GM12875 (cell line): ENCODE measurements at regions not wholly inside any gene's neighbourhood (a gene's known extent, or its start where the extent isn't known, plus 50 kb on each side); places are given as distances from the start of the nearest gene placed in this dataset.

Experiments
- H3K4me3 ChIP-seq: one replicate; pipeline ENCODE4 v1.5.1; 2011; ENCODE audit warnings: low read depth, low read length, control low read depth
- TF ChIP-seq, protein P1 (sequence below): IDR thresholded peaks from 2 replicates; pipeline ENCODE4 v1.5.1; 2011; ENCODE audit warnings: low read depth, mild to moderate bottlenecking, control low read depth, inconsistent platforms, low read length, moderate library complexity, borderline replicate concordance; ENCODE audit not compliant: insufficient read depth

DNA sequence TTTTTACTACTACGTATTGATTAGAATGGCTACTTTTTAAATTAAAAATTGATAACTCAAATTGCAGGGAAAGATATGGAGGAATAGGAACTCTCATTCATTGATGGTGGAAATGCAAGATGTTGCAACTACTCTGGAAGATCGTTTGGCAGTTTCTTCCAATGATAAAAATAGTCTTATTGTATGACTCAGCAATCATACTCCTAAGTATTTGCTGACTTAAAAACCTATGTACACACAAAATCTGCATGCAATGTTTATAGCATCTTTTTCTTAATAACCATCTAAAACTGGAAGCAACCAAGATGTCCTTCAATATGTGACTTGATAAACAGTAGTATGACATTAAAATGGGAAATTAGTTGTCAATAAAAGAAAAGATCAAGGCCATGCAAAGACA is 87.4 kb upstream of the LRRC3B start:
- no peak overlapping the region for H3K4me3 ChIP-seq
- TF ChIP-seq, protein P1, sequence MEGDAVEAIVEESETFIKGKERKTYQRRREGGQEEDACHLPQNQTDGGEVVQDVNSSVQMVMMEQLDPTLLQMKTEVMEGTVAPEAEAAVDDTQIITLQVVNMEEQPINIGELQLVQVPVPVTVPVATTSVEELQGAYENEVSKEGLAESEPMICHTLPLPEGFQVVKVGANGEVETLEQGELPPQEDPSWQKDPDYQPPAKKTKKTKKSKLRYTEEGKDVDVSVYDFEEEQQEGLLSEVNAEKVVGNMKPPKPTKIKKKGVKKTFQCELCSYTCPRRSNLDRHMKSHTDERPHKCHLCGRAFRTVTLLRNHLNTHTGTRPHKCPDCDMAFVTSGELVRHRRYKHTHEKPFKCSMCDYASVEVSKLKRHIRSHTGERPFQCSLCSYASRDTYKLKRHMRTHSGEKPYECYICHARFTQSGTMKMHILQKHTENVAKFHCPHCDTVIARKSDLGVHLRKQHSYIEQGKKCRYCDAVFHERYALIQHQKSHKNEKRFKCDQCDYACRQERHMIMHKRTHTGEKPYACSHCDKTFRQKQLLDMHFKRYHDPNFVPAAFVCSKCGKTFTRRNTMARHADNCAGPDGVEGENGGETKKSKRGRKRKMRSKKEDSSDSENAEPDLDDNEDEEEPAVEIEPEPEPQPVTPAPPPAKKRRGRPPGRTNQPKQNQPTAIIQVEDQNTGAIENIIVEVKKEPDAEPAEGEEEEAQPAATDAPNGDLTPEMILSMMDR, result no peak

DNA sequence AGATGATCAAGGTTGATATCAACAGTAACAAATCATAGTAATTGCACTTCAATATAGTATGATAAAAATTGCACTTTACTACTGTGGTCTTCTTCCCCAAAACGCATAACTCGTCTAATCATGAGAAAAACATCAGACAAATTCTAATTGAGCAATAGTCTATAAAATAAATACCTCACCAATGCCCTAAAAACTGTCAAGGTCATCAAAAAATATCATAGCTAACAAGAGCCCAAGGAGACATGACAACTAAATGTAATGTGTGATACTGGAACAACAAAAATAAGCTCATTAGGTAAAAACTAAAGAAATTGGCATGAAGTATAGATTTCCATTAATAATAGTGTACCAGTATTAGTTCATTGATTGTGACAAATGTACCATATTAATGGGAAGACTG is 85.6 kb upstream of the LRRC3B start:
- TF ChIP-seq, protein P1, result no peak
- no peak overlapping the region for H3K4me3 ChIP-seq

DNA sequence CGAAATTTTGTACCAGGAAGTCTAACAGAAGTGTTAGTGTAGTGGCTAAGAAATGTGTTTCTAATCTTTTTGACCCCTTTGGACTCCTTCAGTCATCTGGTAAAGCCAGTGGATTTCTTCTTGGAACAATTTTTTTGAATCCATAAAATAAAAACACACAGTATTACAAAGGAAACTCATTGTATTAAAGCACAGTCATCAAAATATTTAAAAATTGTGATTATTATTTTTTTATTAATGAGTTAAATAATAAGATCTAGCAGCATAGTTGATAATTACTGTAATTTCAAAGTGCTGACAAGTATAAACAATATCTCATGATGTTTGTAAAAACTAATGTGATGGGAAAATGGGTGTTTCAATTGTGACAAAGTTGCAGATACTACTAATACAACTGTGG is 72.2 kb upstream of the LRRC3B start:
- TF ChIP-seq, protein P1, result no peak

DNA sequence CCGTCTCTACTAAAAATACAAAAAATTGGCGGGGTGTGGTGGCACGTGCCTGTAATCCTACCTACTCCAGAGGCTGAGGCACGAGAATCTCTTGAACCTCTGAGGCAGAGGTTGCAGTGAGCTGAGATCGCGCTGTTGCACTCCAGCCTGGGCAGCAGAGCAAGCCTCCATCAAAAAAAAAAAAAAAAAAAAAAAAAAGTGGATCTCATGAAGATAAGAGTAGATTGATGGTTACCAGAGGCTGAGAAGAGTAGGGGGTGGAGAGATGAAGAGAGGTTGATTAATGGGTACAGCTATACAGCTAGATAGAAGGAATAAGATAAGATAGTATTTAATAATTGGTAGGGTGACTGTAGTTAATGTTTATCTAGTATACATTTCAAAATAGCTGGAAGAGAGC is 65.9 kb upstream of the LRRC3B start:
- TF ChIP-seq, protein P1, result no peak
- H3K4me3 ChIP-seq, result no peak overlapping the region

More for the DNA sequence above, 72.2 kb upstream of the LRRC3B start:
- H3K4me3 ChIP-seq, result no peak overlapping the region

DNA sequence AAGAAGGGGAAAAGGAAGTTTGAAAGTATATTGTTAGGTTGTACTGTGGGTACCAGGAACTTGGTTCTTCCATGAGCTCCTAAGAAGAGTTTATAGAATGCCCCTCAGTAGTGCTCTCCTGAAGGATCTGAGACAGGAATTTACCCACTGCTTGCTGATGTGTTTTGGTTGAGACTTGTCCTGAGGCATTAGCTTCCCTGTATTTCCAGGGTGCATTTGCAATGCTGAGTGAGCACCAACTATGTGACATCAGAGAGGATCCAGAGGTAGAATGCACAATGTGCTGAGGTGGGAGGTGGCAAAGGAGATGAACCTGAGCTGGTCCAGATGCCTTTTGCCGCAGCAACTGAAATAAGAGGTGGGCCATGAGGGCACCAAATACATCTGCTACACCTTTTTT is 64.3 kb upstream of the LRRC3B start:
- no peak overlapping the region for H3K4me3 ChIP-seq

DNA sequence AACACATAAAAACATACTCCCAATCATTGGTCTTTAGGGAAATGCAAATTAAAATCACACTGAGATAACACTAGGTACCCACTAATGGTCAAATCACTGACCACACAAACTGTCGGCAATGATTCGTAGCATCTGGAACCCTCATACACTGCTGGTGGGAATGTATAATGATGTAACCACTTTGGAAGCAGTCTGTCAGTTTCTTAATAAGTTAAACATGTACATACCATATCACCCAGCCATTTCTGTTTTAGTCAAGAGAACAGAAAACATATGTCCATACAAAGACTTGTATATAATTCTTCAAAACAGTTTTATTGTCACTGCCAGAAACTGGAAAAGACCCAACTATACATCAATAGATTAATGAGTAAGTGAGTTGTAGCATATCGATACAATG is 63.3 kb upstream of the LRRC3B start:
- H3K4me3 ChIP-seq, result no peak overlapping the region
- TF ChIP-seq, protein P1, result no peak

More for the DNA sequence above, 64.3 kb upstream of the LRRC3B start:
- TF ChIP-seq, protein P1, result no peak

DNA sequence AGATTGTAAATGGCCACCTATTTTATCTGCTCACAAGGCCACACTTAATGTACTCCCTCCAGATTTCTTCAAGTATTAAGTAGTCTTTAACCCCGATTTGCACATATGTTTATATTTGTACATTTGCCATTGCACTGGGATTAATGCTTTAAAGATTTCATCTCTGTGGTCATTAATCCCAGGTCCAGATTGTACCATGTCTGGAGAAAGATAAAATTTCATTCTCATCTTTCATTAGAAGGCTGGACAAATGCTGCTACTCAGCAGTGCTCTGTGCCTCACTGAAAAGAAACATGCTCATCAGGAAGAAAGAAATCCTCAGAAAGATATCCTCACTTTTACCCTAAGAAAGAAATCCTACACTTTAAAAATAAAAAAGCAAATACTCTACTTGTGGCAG is 62.5 kb upstream of the LRRC3B start:
- TF ChIP-seq, protein P1, result no peak

More for the DNA sequence above, 62.5 kb upstream of the LRRC3B start:
- H3K4me3 ChIP-seq, result no peak overlapping the region
